Mucosa of gallbladder (tissue), 1 donor: ENCODE measurements at regions not wholly inside any gene's neighbourhood (a gene's known extent, or its start where the extent isn't known, plus 50 kb on each side); places are given as distances from the start of the nearest gene placed in this dataset.
"Not testable (repeated sequence)": the region's sequence is repeated elsewhere in the genome, so short reads cannot be mapped to it uniquely, and the experiment has no call there.

Experiments
- DNase-seq: peaks from one replicate; pipeline ENCODE4 v3.0.0-alpha.2; 2020; ENCODE audit warnings: low spot score
- donor health status: DM: no; HTN: no; CAD: no.

GRCh38 chr19:30276011-30276882, 95.9 kb upstream of the ZNF536 start:
- DNase-seq: no peak

GRCh38 chr19:30276883-30277280, 95.3 kb upstream of the ZNF536 start:
- DNase-seq: no peak

GRCh38 chr19:30277941-30278881, 94.0 kb upstream of the ZNF536 start:
- DNase-seq: no peak

- no peak for DNase-seq
Observed at GRCh38 chr19:30278882-30279254, 93.3 kb upstream of the ZNF536 start.

- no peak for DNase-seq
Observed at GRCh38 chr19:30280018-30280417, 92.2 kb upstream of the ZNF536 start.

- DNase-seq: no peak
Observed at GRCh38 chr19:30281906-30282305, 90.3 kb upstream of the ZNF536 start.

GRCh38 chr19:30283556-30283955, 88.6 kb upstream of the ZNF536 start:
- DNase-seq: no peak

- DNase-seq: no peak
Observed at GRCh38 chr19:30284209-30284608, 88.0 kb upstream of the ZNF536 start.

GRCh38 chr19:30284885-30285284, 87.3 kb upstream of the ZNF536 start:
- DNase-seq: no peak

- DNase-seq: no peak
Observed at GRCh38 chr19:30286378-30286777, 85.8 kb upstream of the ZNF536 start.

- no peak for DNase-seq
Observed at GRCh38 chr19:30287259-30287658, 84.9 kb upstream of the ZNF536 start.

- DNase-seq: no peak
Observed at GRCh38 chr19:30287973-30288372, 84.2 kb upstream of the ZNF536 start.

- DNase-seq: no peak
Observed at GRCh38 chr19:30288911-30289310, 83.3 kb upstream of the ZNF536 start.

GRCh38 chr19:30289336-30289735, 82.8 kb upstream of the ZNF536 start:
- no peak for DNase-seq

- not testable (repeated sequence) for DNase-seq
Observed at GRCh38 chr19:30290805-30291204, 81.4 kb upstream of the ZNF536 start.

- DNase-seq: no peak
Observed at GRCh38 chr19:30293051-30293785, 79.0 kb upstream of the ZNF536 start.

- DNase-seq: no peak
Observed at GRCh38 chr19:30297969-30298368, 74.2 kb upstream of the ZNF536 start.

- no peak for DNase-seq
Observed at GRCh38 chr19:30303131-30303654, 69.0 kb upstream of the ZNF536 start.

GRCh38 chr19:30304540-30304939, 67.6 kb upstream of the ZNF536 start:
- no peak for DNase-seq

GRCh38 chr19:30305346-30306060, 66.7 kb upstream of the ZNF536 start:
- no peak for DNase-seq
